Epithelial cell of esophagus (primary cell): ENCODE measurements at regions not wholly inside any gene's neighbourhood (a gene's known extent, or its start where the extent isn't known, plus 50 kb on each side); places are given as distances from the start of the nearest gene placed in this dataset.

Experiments used
- DNase-seq: peaks from one replicate; pipeline ENCODE4 v3.0.0; 2010; ENCODE audit warnings: low read depth
- H3K4me3 ChIP-seq: 2 replicates; pipeline ENCODE4 v1.5.1; 2011; ENCODE audit warnings: mild to moderate bottlenecking, low read length, control low read depth
- TF ChIP-seq, protein P1 (sequence below): IDR thresholded peaks from 2 replicates; pipeline ENCODE4 v1.5.1; 2011; ENCODE audit warnings: low read depth, mild to moderate bottlenecking, low read length, control low read depth, inconsistent platforms; ENCODE audit not compliant: insufficient read depth; ENCODE audit errors: missing control alignments

DNA sequence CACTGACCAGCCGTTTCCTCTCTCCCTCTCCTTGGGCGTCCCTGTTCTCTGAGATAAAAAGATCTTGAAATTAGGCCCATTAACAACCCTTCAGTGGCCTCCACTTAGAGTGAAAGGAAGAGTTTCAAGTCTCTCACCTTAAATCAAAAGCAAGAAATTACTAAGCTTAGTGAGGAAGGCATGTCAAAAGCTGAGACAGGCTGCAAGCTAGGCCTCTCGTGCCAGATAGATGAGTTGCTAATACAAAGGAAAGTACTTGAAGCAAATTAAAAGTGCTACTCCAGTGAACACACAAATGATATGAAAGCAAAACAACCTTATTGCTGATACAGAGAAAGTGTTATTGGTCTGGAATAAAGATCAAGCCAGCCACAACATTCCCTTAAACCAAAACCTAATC, 331.3 kb upstream of the SEMA6A start:
- H3K4me3 ChIP-seq = no peak overlapping the region
- DNase-seq = no peak
- TF ChIP-seq, protein P1, sequence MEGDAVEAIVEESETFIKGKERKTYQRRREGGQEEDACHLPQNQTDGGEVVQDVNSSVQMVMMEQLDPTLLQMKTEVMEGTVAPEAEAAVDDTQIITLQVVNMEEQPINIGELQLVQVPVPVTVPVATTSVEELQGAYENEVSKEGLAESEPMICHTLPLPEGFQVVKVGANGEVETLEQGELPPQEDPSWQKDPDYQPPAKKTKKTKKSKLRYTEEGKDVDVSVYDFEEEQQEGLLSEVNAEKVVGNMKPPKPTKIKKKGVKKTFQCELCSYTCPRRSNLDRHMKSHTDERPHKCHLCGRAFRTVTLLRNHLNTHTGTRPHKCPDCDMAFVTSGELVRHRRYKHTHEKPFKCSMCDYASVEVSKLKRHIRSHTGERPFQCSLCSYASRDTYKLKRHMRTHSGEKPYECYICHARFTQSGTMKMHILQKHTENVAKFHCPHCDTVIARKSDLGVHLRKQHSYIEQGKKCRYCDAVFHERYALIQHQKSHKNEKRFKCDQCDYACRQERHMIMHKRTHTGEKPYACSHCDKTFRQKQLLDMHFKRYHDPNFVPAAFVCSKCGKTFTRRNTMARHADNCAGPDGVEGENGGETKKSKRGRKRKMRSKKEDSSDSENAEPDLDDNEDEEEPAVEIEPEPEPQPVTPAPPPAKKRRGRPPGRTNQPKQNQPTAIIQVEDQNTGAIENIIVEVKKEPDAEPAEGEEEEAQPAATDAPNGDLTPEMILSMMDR = no peak

DNA sequence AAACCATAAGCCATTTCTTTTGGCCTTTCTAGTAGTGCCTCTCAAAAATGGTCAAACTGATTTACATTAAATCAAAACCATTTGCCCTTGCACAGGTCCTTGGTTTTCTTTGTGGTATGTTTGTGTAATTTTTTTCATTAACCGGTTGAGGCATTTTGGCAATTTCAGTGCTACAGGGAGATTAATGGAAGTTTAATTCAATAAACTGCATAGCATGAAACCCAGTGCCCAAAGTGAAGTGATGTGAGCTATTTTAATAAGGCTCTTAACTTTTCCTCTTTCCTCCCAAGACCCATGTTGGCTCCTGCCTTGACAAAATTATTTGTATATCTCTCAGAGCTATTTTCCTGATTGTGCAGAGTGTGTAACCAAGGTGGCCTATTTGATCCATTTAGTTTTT, 326.2 kb upstream of the SEMA6A start:
- H3K4me3 ChIP-seq = no peak overlapping the region
- TF ChIP-seq, protein P1 = no peak
- no peak for DNase-seq

DNA sequence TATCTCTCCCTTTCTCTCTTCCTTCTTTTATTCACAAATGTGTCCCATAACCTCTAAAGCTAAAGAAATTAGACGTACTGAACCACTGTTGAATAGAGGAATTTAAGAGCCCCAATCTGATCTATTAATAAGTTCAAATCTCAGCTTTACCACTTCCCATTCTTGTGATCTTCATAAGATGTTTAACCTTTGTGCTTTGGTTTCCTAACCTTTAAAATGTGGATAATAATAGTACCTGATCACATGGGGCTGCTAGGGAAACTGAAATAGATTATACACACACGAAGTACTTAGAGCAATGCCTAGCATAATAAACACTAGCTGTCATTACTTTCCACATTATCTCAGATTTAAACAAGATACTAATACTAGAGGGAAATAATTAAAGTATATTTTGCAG, 324.3 kb upstream of the SEMA6A start:
- TF ChIP-seq, protein P1 = no peak
- H3K4me3 ChIP-seq = no peak overlapping the region
- DNase-seq = no peak

DNA sequence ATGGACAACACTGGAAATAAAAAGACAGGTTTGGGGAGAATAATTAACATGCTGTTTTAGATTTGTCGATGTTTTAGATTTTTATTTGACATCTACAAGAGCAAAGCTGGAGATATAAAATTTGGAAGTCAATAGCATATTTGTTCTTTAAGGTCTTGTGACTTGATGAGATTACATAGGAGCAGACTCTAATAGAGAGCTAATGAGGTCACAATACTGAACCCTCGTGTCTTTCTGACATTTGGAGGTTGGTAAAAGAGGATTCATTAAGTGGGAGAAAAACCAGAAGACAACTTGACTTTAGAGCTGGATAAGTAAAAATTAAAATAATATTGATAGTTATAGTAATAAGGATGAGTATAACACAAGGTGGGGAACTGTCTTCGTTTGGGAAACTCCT, 322.7 kb upstream of the SEMA6A start:
- TF ChIP-seq, protein P1 = no peak
- no peak for DNase-seq
- no peak overlapping the region for H3K4me3 ChIP-seq

DNA sequence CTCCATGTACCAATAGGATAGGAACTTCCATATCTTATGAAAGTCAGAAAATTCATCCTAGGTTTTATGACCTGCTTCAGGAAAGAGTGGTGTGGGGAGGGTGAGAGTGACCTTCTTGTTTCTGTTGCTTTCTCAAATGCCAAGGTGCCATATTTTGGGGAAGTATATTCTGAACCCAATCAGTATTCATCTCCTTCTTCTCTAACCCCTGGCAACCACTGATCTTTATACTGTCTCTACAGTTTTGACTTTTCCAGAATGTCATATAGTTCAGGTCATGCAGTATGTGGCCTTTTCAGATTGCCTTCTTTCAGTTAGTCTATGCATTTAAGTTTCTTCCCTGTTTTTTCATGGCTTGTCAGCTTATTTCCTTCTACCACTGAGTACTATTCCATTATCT, 321.4 kb upstream of the SEMA6A start:
- no peak for DNase-seq
- no peak overlapping the region for H3K4me3 ChIP-seq
- TF ChIP-seq, protein P1 = no peak

DNA sequence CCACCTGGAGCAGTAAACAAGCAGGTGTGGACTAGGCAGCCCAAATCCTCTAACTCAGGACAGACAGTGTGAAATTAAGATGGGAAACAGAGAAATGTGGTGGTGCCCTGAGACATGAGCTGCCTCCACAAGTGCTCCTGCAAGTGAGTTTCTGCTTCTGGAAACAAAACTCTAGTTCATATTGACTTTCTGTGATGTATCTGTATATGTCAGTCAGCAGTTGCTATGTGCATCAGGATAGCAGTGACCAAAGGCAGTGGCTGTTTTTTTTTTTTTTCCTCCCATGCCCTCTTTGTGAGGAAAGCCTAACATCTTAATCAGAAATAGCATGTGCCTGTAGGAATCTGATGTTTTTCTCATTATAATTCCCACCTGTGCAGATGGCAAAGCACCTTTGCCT, 318.4 kb upstream of the SEMA6A start:
- no peak for DNase-seq
- no peak overlapping the region for H3K4me3 ChIP-seq
- TF ChIP-seq, protein P1 = no peak

DNA sequence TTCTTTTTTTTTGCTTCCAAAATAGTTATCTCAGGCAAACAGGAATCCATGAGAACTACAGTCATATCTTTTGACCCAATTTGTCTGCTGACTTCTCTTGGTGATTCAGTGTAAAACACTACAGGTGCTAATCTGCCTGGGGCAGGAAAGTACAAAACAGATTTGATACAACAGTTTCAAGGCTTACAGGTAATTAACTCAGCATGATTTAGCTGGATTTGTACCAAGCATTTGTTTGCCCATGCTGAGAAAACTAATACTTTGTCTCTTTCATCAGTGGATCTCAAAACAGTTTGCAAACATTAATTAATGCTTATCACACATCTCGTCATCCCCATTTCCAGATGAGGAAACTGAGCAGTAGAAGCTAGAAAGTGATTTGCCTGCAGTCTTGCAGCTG, 312.5 kb upstream of the SEMA6A start:
- DNase-seq = peak; percentile 59
- no peak overlapping the region for H3K4me3 ChIP-seq
- TF ChIP-seq, protein P1 = no peak
